ENCODE measurements at regions not wholly inside any gene's neighbourhood (a gene's known extent, or its start where the extent isn't known, plus 50 kb on each side); places are given as distances from the start of the nearest gene placed in this dataset.
"Not testable (repeated sequence)": the region's sequence is repeated elsewhere in the genome, so short reads cannot be mapped to it uniquely, and the experiment has no call there.

DNA sequence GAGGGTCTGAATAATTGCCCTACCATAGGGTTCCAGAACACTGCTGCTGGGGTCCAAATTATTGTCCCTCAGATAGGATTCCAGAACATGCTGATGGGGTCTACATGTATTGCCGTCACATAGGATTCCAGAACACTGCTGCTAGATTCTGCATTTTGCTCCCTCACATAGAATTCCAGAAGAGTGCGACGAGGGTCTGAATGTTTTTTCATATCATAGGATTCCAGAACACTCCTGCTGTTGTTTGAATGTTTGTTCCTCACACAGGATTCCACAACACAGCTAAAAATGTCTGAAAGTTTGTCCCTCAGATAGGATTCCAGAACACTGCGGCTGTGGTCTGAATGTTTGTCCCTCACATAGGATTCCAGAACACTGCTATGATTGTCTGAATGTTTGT, 198.1 kb downstream of the FOXD4L6 start:
- DNase-seq (ENCODE audit: low read depth), result not testable (repeated sequence)

DNA sequence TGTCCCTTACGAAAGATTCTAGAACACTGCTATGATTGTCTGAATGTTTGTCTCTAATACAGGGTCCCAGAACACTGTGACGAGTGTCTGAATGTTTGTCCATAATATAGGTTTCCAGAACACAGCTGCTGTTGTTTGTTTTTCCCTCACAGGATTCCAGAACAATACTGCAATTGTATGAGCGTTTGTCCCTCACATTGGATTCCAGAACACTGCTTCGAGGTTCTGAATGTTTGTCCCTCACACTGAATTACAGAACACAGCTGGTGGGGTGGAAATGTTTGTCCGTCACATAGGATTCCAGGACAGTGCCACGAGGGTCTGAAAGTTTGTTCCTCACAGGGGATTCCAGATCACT, 199.0 kb downstream of the FOXD4L6 start:
- DNase-seq (ENCODE audit: low read depth), result not testable (repeated sequence)

DNA sequence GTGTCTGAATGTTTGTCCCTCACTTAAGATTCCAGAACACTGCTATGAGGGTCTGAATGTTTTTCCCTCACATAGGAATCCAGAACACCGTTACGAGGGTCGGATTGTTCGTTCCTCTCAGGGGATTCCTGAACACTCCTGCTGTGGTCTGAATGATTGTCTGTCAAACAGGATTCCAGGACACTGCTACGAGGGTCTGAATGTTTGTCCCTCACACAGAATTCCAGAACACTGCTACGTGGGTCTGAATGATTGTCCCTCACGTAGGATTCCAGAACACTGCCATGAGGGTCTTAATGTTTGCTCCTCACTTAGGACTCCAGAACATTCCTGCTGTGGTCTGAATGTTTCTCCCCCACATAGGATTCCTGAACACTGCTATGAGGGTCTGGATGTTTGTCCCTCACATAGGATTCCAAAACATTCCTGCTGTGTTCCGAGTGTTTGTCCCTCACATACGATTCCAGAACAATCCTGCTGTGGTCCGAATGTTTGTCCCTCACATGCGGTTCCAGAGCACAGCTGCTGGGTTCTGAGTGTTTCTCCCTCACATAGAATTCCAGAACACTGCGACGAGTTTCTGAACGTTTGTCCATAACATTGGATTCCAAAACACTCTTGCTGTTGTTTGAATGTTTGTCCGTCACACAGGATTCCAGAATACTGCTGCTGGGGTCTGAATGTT, 199.5 kb downstream of the FOXD4L6 start:
- DNase-seq (ENCODE audit: low read depth), result no peak

DNA sequence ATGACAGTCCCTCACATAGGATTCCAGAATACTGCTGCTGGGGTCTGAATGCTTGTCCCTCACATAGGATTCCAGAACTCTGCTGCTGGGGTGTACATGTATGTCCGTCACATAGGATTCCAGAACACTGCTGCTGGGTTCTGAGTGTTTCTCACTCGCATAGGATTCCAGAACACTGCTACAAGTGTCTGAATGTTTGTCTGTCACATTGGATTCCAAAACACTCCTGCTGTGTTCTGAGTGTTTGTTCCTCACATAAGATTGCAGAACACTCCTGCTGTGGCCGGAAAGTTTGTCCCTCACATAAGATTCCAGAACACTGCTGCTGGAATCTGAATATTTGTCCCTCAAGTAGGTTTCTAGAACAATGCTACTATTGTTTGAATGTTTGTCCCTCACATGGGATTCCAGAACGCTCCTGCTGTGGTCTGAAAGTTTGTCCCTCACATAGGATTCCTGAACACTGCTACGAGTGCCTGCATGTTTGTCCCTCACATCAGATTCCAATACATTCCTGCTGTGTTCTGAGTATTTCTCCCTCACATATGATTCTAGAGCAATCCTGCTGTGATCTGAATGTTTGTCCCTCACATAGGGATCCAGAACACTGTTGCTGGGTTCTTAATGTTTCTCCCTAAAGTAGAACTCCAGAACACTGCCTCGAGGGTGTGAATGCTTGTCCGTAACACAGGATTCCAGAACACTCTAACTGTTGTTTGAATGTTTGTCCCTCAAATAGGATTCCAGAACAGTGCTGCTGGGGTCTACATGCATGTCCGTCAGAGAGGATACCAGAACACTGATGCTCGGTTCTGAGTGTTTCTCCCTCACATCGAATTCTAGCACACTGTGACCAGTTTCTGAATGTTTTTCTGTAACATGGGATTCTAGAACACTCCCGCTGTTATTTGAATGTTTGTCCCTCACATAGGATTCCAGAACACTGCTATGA, 200.4 kb downstream of the FOXD4L6 start:
- DNase-seq (ENCODE audit: low read depth), result no peak

DNA sequence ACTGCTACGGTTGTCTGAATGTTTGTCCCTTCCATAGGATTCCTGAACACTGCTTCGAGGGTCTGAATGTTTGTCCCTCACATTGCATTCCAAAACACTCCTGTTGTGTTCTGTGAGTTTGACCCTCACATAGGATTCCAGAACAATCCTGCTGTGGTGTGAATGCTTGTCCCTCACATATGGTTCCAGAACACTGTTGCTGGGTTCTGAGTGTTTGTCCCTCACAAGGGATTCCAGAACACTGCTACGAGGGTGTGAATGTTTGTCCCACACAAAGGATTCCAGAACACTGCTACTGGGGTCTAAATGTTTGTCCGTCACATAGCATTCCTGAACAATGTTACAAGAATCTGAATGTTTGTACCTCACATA, 201.2 kb downstream of the FOXD4L6 start:
- DNase-seq (ENCODE audit: low read depth), result no peak

DNA sequence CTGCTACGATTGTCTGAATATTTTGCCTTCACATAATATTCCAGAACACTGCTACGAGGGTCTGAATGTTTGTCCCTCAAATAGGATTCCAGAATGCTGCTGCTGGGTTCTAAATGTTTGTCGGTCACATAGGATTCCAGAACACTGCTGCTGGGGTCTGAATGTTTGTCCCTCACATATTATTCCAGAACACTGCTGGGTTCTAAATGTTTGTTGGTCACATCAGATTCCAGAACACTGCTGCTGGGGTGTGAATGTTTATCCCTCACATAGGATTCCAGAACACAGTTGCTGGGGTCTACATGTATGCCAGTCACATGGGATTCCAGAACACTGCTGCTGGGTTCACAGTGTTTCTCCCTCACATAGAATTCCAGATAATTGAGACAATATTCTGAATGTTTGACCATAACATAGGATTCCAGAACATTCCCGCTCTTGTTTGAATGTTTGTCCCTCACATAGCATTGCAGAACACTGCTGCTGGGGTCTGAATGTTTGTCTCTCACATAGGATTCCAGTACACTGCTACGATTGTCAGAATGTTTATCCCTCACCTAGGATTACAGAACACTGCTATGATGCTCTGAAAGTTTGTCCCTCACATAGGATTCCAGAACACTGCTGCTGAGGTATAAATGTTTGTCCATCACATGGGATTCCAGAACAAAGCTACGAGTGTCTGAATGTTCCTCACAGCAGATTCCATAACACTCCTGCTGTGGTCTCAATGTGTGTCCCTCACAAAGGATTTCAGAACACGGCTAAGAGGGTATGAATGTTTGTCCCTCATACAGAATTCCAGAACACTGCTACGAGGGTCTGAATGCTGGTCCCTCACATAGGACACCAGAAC, 201.8 kb downstream of the FOXD4L6 start:
- no peak for DNase-seq (ENCODE audit: low read depth)

DNA sequence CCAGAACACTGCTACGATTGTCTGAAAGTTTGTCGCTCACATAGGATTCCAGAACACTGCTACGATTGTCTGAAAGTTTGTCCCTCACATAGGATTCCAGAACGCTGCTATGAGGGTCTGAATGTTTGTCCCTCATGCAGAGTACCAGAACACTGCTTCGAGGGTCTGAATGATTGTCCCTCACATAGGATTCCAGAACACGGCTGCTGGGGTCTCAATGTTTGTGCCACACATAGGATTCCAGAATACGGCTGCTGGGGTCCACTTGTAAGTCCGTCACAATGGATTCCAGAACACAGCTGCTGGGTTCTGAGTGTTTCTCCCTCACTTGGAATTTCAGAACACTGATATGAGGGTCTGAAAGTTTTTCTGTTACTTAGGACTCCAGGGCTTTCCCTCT, 203.3 kb downstream of the FOXD4L6 start:
- DNase-seq (ENCODE audit: low read depth), result no peak

DNA sequence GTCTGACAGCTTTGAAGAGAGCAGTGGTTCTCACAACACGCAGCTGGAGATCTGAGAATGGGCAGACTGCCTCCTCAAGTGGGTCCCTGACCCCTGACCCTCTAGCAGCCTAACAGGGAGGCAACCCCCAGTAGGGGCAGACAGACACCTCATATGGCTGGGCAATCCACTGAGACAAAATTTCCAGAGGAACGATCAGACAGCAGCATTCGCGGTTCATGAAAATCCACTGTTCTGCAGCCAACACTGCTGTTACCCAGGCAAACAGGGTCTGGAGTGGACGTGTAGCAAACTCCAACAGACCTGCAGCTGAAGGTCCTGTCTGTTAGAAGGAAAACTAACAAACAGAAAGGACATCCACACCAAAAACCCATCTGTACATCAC, 212.1 kb downstream of the FOXD4L6 start:
- DNase-seq (ENCODE audit: low read depth), result not testable (repeated sequence)

DNA sequence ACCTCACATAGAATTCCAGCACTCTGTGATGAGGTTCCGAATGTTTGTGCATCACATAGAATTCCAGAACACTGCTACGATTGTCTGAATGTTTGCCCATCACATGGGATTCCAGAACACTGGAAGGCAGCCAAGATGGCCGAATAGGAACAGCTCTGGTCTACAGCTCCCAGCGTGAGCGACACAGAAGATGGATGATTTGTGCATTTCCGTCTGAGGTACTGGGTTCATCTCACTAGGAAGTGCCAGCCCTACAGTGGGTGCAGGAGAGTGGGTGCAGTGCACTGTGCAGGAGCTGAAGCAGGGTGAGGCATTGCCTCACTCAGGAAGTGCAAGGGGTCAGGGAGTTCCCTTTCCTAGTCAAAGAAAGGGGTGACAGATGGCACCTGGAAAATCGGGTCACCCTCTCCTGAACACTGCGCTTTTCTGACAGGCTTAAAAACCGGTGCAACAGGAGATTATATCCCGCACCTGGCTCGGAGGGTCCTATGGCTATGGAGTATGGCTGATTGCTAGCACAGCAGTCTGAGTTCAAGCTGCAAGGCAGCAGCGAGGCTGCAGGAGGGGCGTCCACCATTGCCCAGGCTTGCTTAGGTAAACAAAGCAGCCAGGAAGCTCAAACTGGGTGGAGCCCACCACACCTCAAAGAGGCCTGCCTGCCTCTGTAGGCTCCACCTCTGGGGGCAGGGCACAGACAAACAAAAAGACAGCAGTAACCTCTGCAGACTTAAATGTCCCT, 212.7 kb downstream of the FOXD4L6 start:
- not testable (repeated sequence) for DNase-seq (ENCODE audit: low read depth)

DNA sequence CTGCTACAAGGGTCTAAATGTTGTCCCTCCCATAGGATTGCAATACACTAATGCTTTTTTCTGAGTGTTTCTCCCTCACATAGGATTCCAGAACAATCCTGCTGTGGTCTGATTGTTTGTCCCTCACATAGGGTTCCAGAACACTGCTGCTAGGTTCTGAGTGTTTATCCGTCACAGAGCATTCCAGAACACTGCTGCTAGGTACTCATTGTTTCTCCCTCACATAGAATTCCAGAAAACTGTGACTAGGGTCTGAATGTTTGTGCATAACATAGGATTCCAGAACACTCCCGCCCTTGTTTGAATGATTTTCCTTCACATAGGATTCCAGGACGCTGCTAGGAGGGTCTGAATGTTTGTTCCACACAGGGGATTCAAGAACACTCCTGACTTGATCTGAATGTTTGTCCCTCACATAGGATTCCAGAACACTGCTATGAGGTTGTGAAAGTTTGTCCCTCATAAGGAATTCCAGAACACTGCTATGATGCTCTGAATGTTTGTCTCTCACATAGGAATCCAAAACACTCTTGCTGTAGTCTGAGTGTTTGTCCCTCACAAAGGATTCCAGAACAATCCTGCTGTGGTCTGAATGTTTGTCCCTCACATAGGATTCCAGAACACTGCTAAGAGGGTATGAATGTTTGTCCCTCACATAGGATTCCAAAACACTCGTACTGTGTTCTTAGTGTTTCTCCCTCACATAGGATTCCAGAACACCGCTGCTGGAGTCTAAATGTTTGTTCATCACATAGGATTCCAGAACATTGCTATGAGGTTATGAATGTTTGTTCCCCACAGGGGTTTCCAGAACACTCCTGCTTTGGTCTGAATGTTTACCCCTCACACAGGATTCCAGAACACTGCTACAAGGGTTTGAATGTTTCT, 213.5 kb downstream of the FOXD4L6 start:
- DNase-seq (ENCODE audit: low read depth), result no peak

DNA sequence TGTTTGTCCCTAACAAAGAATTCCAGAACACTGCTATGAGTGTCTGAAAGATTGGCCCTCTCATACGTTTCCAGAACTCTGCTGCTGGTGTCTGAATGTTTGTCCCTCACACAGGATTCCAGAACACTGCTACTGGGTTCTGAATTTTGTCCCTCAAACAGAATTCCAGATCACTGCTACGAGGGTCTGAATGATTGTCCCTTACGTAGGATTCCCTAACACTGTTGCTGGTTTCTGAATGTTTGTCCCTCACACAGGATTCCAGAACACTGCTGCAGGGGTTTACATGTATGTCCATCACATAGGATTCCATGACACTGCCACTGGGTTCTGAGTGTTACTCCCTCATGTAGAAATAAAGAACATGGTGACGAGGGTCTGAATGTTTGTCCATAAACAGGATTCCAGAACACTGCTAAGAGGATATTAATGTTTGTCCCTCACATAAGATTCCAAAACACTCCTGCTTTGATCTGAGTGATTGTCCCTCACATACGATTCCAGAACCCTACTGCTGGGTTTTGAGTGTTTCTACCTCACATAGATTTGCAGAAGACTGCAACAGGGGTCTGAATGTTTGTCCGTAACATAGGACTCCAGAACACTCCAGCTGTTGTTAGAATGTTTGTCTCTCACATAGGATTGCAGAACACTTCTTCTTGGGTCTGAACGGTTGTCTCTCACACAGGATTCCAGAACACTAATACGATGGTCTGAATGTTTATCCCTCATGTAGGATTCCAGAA, 214.4 kb downstream of the FOXD4L6 start:
- no peak for DNase-seq (ENCODE audit: low read depth)

DNA sequence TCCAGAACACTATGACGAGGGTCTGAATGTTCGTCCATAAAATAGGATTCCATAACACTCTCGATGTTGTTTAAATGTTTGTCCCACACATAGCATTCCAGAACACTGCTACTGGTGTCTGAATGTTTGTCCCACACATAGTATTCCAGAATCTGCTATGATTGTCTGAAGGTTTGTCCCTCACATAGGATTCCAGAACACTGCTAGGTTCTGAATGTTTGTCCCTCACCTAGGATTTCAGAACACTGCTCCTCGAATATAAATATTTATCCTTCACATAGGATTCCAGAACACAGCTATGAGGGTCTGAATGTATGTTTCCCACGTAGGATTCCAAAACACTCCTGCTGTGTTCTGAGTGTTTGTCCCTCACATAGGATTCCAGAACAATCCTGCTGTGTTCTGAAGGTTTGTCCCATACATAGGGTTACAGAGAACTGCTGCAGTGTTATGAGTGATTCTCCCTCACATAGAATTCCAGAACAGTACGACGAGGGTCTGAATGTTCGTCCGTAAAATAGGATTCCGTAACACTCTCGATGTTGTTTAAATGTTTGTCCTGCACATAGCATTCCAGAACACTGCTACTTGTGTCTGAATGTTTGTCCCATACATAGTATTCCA, 215.3 kb downstream of the FOXD4L6 start:
- no peak for DNase-seq (ENCODE audit: low read depth)

DNA sequence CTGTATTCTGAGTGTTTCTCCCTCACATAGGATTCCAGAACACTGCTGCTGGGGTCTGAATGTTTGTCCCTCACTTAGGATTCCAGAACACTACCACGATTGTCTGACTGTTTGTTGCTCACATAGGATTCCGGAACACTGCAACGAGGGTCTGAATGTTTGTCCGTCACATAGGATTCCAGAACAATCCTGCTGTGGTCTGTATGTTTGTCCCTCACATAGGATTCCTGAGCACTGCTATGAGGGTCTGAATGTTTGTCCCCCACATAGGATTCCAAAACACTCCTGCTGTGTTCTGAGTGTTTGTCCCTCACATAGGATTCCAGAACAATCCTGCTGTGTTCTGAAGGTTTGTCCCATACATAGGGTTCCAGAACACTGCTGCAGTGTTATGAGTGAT, 215.8 kb downstream of the FOXD4L6 start:
- not testable (repeated sequence) for DNase-seq (ENCODE audit: low read depth)

DNA sequence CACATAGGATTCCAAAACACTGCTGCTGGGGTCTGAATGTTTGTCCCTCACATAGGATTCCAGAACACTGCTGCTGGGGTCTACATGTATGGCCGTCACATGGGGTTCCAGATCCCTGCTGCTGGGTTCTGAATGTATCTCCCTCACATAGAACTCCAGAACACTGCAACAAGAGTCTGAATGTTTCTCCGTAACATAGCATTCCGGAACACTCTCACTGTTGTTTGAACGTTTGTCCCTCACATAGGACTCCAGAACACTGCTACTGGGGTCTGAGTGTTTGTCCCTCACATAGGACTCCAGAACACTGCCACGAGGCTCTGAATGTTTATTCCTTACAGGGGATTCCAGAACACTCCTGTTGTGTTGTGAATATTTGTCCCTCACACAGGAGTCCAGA, 216.8 kb downstream of the FOXD4L6 start:
- no peak for DNase-seq (ENCODE audit: low read depth)

DNA sequence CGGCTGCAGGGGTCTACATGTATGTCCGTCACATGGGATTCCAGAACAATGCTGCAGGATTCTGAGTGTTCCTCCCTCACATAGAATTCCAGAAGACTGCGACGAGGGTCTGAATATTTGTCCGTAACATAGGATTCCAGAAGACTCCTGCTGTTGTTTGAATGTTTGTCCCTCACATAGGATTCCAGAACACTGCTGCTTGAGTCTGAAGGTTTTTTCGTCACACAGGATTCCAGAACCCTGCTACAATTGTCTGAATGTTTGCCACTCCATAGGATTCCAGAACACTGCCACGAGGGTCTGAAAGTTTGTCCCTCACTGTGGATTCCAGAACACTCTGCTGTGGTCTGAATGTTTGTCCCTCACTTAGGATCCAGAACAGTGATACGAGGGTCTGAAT, 217.5 kb downstream of the FOXD4L6 start:
- DNase-seq (ENCODE audit: low read depth), result not testable (repeated sequence)

DNA sequence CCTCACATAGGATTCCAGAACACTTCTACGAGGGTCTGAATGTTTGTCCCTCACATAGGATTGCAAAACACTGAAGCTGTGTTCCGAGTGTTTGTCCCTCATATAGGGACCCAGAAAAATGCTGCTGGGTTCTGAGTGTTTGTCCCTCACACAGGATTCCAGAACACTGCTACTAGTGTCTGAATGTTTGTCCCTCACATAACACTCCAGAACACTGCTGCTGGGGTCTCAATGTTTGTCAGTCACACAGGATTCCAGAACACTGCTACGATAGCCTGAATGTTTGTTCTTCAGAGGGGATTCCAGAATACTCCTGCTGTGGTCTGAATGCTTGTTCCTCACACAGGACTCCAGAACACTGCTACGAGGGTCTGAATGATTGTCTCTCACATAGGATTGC, 218.7 kb downstream of the FOXD4L6 start:
- DNase-seq (ENCODE audit: low read depth), result no peak

DNA sequence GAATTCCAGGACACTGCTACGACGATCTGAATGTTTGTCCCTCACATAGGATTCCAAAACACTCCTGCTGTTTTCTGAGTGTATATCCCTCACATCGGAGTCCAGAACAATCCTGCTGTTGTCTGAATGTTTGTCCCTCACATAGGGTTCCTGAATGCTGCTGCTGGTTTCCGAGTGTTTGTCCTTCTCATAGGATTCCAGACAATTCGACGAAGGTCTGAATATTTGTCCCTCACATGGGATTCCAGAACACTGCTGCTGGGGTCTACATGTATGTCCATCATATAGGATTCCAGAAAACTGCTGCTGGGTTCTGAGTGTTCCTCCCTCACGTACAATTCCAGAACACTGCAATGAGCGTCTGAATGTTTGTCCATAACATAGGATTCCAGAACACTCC, 219.4 kb downstream of the FOXD4L6 start:
- DNase-seq (ENCODE audit: low read depth), result not testable (repeated sequence)

DNA sequence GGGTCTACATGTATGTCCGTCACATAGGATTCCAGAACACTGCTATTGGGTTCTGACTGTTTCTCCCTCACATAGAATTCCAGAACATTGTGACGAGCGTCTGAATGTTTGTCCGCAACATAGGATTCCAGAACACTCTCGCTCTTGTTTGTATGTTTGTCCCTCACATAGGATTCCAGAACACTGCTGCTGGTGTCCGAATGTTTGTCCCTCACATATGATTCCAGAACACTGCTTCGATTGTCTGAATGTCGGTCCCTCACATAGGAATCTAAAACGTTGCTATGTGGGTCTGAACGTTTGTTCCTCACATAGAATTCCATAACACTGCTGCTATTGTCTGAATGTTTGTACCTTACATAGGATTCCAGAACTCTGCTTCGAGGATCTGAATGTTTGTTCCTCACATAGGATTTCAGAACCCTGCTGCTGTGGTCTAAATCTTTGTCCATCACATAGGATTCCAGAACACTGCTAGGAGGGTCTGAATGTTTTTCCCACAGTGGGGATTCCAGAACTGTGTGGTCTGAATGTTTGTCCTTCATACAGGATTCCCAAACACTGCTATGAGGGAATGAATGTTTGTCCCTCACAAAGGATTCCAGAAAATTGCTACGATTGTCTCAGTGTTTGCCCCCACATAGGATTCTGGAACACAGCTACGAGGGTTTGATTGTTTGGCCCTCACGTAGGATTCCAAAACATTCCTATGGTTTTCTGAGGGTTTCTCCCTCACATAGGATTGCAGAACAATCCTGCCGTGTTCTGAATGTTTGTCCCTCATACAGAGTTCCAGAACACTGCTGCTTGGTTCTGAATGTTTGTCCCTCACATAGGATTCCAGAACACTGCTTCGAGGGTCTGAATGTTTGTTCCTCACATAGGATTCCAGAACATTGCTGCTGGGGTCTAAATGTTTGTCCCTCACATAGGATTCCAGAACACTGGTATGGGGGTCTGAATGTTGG, 220.5 kb downstream of the FOXD4L6 start:
- DNase-seq (ENCODE audit: low read depth), result no peak

Data from HS-27A (cell line).